ENCODE measurements at regions not wholly inside any gene's neighbourhood (a gene's known extent, or its start where the extent isn't known, plus 50 kb on each side); places are given as distances from the start of the nearest gene placed in this dataset.

- TF ChIP-seq CTCF (IDR thresholded peaks at IDR 0.05): no peak
- Mint-ChIP-seq H3K9me3 (no peaks in the 10 kb centered on the region), H3K36me3 (ENCODE audit: low read depth) (no peaks in the 10 kb centered on the region), H3K27me3 (ENCODE audit: insufficient read depth) (peaks cover 2% of the 10 kb centered on the region), H3K27ac (no peak overlapping the region), H3K4me1 (ENCODE audit: low read depth) (peaks cover 6% of the 10 kb centered on the region; the same call in 1 of the 2 replicates), H3K4me3 (no peak overlapping the region)
- DNase-seq: no peak
Measured at GRCh38 chr4:99754756-99755155, 61.9 kb upstream of the DAPP1 start.

- H3K9me3 Mint-ChIP-seq: no peaks in the 10 kb centered on the region
- peaks cover 6% of the 10 kb centered on the region; the same call in 1 of the 2 replicates for H3K4me1 Mint-ChIP-seq (ENCODE audit: low read depth)
- H3K4me3 Mint-ChIP-seq: no peak overlapping the region
- peaks cover 2% of the 10 kb centered on the region for H3K27me3 Mint-ChIP-seq (ENCODE audit: insufficient read depth)
- no peak for DNase-seq
- TF ChIP-seq CTCF (IDR thresholded peaks at IDR 0.05): no peak
- no peak overlapping the region for H3K27ac Mint-ChIP-seq
- H3K36me3 Mint-ChIP-seq (ENCODE audit: low read depth): no peaks in the 10 kb centered on the region
Measured at GRCh38 chr4:99753931-99754330, 62.7 kb upstream of the DAPP1 start.

GRCh38 chr4:99749445-99750391 is 66.9 kb upstream of the DAPP1 start:
- no peak for DNase-seq
- no peak for TF ChIP-seq CTCF (IDR thresholded peaks at IDR 0.05)
- H3K9me3 Mint-ChIP-seq: peaks cover 3% of the 10 kb centered on the region; the same call in 1 of the 2 replicates
- H3K27me3 Mint-ChIP-seq (ENCODE audit: insufficient read depth): no peaks in the 10 kb centered on the region; the same call in 1 of the 2 replicates
- no peak overlapping the region for H3K4me3 Mint-ChIP-seq
- H3K36me3 Mint-ChIP-seq (ENCODE audit: low read depth): no peaks in the 10 kb centered on the region
- no peaks in the 10 kb centered on the region for H3K4me1 Mint-ChIP-seq (ENCODE audit: low read depth)
- H3K27ac Mint-ChIP-seq: no peak overlapping the region

GRCh38 chr4:99746443-99746842 is 70.2 kb upstream of the DAPP1 start:
- Mint-ChIP-seq H3K4me3 (no peak overlapping the region), H3K36me3 (ENCODE audit: low read depth) (no peaks in the 10 kb centered on the region), H3K27me3 (ENCODE audit: insufficient read depth) (no peaks in the 10 kb centered on the region; the same call in 1 of the 2 replicates), H3K9me3 (peaks cover 3% of the 10 kb centered on the region; the same call in 1 of the 2 replicates), H3K27ac (no peak overlapping the region), H3K4me1 (ENCODE audit: low read depth) (no peaks in the 10 kb centered on the region)
- no peak for DNase-seq
- no peak for TF ChIP-seq CTCF (IDR thresholded peaks at IDR 0.05)

- no peaks in the 10 kb centered on the region for H3K36me3 Mint-ChIP-seq (ENCODE audit: low read depth)
- H3K4me3 Mint-ChIP-seq: no peak overlapping the region
- H3K27ac Mint-ChIP-seq: no peak overlapping the region
- TF ChIP-seq CTCF (IDR thresholded peaks at IDR 0.05): no peak
- H3K9me3 Mint-ChIP-seq: peaks cover 4% of the 10 kb centered on the region; the same call in 1 of the 2 replicates
- H3K4me1 Mint-ChIP-seq (ENCODE audit: low read depth): no peaks in the 10 kb centered on the region
- DNase-seq: no peak
- H3K27me3 Mint-ChIP-seq (ENCODE audit: insufficient read depth): no peaks in the 10 kb centered on the region
Measured at GRCh38 chr4:99736846-99737245, 79.2 kb upstream of the C4orf54 start.

Data from HFFc6 (cell line).